Activated T-cell treated with anti-CD3 and anti-CD28 coated beads for 24 hours (primary cell): ENCODE measurements at regions not wholly inside any gene's neighbourhood (a gene's known extent, or its start where the extent isn't known, plus 50 kb on each side); places are given as distances from the start of the nearest gene placed in this dataset.

ENCODE experiments used
- DNase-seq: peaks from one replicate; pipeline ENCODE4 v3.0.0-alpha.2; 2020; ENCODE audit warnings: low read depth

DNA sequence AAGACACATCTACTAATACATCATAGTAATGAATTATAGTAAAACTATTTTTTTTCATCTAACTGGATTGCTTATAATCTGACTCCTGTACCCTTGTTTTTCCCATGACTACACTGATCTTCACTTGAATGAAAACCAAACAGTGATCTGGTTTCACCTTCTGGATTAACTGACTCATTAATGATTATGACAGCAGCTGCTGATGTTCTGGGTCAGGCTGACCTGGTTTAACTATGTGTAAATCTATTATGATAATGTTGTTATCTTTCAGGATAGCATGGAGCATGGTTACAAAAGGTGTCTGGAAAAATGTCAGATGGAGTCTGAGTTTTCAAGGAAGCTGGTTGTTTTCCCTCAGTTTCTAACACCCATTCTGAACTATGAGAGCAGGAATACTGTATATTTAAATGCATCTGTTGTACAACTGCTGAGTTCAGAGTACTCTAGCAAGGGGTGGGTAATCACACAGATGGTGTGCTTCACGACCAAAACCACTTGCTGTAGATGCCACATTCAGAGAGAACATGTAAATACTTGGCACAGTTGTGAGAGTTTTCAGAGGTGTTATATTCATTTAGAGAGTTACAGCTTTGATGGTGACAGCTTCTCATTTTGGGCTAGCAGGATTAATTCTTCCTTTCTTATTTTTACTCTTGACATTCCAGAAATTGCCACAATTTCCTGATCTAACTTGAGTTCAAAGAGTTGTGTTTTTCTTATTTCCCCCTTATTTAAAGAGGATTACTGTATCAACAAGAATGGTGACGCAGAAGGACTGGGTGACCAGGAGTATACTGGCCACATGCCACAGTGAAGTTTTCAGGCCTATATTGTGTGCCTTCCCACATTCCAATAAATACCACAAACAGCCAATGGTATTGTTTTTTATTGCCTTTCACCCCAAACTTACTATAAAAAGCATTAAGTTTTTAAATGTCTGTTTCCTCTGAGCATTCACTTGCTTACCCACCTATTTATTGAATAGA, 249.7 kb upstream of the TET2 start:
- no peak for DNase-seq

DNA sequence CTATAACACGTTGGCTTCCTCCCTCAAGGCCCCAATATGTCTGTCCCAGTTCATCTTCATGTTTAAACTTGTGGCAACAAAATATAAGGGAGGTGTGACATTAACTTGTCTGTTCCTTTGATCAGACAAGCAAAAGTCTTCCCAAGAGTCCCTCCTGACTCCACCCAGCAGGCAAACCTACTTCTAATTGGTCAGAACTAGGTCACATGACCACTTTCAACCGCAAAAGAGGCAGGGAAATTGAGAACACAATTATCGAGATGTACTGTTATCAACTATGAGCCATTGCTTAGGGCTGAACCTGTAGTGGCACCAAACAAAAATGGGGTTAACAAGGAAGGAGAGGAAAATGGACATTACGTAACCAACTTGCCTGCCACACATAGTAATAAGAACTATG, 246.8 kb upstream of the TET2 start:
- DNase-seq = no peak

DNA sequence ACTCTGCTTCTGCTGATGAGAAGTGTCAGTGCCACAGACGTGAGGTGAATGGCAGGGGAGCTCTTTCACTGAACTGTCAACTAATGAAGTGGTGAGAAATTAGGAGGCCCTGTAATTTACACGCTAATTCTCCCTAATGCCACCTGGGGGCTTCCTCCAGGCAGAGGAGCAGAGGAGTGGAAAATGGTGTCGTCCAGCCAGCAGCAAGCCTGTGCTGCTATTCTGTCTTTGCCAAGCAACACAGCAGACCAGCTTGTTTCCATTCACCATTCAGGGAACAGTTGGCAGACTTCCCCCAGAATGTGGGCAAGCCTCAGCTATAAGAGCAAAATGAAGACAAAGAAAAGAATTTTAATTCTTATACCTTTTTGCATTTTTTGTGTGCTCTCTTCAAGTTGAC, 245.2 kb upstream of the TET2 start:
- no peak for DNase-seq

DNA sequence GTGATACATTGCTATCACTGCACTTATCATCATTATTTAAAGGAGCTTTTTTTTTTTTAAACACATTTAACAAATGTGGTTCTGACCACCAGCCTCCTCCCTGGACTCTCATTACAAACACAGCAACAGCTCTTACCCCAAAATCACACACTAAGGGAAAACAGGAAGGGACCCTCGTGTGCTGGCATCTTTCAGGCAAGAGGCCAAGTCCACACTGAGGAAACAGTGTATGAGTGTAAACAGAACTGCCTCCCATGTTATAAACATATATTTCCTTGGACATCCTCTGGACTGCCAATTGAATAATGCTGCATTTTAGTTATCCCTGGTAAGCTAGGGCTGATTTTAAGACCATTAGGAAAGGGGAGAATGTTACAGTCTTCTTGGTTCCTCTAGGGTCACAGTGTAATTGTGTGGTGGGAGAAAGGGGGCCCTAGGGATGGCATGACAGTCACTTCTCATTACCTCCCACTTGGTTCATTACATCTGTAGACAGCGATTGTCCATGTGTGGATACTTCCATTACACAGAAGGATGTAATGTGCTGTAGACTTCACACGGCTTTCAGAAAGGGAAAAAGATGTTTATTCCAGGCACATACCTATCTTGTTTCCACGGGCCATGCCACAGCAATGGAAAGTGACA, 244.6 kb upstream of the TET2 start:
- DNase-seq = no peak

DNA sequence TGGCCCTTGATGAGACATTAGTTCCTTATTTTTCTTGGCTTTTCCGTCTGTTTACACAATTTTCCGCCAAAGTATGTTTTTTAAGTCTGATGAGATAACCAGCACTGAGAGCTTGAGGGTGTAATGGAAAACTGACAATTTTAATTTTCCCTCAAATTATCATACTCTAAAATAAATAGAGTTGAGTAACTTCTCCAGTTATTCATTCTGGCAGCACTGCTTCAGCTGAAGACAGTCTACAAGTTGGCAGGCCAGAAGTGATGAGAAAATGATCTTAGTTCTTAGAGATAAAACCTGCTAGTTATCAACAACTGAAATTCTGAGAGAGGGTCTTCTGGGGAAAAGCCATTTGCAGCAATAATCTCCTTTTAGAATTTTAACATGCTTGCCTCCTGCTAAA, 241.6 kb upstream of the TET2 start:
- DNase-seq = no peak

DNA sequence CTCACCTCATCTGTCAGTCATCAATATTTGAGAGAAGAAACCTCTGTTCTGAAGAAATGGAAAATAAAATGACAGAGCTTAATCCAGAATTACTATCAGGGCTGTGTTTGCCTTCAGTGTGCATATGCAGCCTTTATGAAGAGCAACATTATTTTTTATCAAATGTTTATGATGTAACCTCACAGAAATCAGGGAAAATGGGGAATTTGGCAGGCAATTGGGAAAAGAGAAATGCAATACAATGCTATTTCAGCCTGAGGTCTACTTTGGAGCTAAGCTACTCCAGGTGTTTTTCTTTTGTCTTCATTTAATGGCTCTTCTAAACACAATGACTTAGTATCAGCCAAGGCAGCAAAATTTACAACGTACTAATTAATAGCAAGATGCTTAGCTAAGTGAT, 241.1 kb upstream of the TET2 start:
- no peak for DNase-seq

DNA sequence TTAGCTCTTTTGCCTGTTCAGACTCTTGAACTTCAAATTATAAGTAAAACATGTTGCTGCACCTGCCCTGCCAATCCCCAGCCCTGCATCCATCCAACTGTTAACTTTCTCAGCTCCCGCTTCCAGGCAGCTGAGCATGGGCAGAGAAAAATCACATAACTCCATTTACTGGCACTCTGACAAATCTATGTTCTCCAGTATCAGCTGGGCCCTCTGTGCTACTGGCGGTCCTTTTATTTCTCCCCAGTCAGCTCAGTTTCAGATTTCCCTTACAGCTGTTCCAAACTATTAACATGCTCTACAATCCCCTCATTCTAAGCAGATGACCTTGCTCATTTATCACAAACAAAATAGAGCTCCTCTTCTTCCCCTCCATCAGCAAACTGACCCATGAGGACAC, 240.4 kb upstream of the TET2 start:
- no peak for DNase-seq

DNA sequence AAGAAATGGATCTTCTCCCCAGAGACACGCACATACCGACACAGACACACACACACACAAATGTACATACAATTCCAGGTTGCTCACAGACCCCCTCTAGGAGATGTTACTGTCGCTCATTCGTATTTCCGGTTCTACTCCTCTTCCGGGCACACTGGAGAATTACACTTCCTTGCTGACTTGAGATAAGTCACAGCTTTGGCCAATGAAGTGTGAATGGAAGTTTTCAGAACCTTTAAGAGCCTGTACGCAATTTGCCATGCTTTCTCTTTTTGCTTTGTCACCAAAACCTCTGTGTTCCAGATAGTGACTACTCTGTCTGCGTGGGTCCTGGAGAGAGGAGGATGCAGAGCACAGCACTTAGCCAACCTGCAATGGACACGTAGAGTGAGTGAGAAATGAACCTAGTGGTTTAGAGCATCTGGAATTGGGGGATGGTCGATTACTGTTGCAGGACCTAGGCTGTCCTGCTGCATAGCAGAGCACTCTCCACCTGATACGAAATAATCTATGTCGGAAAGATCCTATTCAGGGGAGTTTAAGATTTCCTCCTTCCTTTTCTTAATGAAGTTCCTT, 239.5 kb upstream of the TET2 start:
- no peak for DNase-seq

DNA sequence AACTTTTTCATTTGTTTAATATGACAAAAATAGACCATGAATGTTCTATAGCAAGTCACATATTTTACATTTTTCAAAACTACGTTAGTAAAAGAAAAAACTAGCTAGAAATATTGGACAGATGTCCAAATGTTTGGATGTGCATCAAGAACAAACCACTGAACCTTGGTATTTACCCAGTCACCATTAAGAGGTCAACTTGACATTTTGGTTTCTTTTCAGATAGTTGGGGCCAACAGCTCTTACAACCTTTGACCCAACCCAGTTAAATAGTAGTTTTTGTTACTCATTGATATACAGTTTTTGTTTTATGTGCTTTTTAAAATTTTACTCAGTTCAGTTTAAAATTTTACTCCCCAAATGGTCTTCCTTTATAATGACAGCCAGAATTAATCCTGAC, 238.7 kb upstream of the TET2 start:
- DNase-seq = no peak

DNA sequence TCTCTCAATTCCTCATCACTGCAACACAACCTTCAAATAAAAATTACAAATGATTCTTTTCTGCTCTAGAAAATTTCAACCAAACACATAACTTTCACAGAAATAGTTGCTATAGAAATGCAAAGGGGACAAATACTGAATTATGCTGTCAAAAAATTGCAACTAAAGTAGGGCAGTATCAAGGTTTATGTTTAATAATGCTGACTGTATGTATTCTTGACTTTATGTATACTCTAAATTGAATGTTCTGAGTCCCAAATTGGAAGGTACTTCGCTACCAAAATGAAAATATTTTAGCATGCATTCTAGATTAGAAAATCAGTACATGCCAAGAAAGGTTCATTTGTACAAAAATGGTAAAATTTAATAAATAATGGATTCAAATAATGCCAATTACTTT, 237.3 kb upstream of the TET2 start:
- DNase-seq = no peak

DNA sequence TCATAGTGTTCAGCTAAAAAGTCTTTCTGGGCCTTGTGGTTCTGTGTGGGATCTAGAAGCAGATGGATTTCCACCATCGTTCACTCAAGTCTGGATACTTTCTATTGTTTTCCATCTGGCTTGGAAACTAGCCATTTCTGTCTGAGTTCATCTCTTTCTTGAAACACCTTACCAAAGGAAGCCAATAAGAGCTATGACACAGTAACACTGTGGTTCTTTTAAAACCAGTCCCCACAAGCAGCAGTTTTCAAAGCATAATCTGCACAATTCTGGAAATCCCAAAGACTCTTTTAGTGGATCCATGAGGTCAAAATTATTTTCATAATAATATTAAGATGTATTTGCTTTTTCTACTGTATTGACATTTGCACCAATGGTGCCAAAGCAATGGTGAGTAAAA, 234.2 kb upstream of the TET2 start:
- DNase-seq = no peak

DNA sequence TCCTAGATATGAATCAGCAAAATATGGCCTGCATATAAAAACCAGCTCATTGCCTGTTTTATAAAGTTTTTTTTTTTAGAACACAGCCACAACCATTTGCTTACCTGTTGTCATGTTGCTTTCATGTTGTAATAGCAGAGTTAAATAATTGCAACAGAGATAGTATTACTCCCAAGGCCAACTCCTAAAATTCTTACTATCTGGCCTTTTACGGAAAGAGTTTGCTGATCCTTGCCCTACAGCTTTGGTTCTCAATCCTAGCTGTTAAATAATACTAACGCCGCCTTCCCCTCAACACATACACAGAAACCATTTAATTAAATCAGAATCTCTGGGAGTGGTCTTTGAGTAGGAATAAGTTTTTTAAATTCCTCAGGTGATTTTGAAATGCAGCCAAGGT, 231.3 kb upstream of the TET2 start:
- DNase-seq = no peak

DNA sequence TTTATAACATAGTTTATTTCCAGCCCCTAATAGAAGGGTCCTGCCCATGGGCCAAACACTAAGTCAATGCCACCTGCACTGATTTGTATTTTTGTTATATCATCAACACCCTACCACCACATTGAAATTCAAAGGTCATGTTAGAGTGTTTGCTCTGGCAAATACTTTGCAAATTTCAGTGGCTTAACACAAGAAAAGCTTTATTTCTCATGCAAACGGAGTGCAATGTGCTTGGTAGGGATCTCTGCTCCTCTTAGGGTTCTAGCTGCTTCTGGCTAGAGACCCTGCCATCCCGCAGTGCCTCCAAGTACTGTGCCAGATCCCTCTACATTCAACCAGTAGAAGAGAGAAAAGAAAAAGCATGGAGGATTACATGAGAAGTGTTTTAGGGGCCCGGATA, 230.8 kb upstream of the TET2 start:
- DNase-seq = no peak

DNA sequence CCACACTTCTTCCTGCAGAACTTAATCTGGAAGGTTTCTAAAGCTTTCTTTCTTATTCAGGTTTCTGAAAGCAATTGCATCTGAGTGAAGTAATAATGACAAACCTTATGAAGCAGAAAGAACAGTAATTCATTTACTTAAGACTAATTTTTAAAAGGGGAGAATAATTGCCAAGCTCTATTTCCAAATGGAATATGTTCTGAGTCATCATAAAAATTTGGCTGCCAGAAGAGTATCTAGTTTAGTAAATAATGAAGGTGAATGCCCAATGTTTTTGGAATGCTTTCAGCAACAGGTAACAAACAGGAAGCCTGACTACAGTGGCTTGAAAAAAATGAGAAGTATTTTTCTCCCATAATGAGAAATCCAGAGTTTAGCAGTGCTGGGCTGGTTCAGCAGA, 227.3 kb upstream of the TET2 start:
- no peak for DNase-seq

DNA sequence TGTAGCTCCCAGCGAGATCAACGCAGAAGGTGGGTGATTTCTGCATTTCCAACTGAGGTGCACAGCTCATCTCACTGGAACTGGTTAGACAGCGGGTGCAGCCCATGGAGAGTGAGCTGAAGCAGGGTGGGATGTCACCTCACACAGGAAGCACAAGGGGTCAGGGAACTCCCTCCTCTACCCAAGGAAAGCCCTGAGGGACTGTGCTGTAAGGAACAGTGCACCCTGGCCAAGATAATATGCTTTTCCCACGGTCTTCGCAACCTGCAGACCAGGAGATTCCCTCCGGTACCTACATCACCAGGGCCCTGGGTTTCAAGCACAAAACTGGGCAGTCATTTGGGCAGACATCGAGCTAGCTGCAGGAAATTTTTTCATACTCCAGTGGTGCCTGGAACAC, 216.4 kb upstream of the TET2 start:
- no peak for DNase-seq

DNA sequence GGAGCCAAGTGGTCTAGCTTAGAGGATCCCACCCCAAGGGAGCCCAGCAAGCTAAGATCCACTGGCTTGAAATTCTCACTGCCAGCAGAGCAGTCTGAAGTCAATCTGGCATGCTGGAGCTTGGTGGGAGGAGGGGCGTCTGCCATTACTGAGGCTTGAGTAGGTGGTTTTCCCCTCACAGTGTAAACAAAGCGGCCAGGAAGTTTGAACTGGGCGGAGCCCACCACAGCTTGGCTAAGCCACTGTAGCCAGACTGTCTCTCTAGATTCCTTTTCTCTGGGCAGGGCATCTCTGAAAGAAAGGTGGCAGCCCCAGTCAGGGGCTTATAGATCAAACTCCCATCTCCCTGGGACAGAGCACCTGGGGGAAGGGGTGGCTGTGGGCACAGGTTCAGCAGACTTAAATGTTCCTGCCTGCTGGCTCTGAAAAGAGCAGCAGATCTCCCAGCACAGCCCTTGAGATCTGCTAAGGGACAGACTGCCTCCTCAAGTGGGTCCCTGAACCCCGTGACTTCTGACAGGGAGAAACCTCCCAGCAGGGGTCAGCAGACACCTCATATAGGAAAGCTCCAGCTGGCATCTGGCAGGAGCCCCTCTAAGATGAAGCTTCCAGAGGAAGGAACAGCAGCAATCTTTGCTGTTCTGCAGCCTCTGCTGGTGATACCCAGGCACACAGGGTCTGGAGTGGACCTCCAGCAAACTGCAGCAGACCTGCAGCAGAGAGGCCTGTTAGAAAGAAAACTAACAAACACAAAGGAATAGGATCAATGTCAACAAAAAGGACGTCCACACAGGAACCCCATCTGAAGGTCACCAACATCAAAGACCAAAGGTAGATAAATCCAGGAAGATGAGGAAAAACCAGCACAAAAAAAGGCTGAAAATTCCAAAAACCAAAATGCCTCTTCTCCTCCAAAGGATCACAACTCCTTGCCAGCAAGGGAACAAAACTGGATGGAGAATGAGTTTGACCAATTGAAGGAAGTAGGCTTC, 215.6 kb upstream of the TET2 start:
- peak; percentile 24 for DNase-seq

DNA sequence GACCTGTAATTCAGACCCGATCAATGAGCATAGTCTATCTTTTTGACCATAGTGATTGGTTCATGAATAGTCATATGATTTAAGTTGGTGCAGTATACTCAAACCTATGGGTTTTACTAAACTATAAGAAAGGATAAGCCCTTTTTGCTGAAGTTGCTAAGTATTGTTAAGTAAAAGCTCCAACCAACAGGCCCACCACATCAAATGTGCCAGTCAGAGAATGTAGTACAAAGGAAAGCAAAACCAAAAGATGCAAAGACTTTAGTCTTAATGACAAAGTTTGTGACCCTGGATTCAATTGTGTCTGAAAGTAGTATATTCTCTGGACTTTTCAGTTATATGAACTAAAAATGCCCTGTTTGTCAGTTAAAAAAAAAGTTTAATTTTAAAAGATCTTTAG, 208.1 kb upstream of the TET2 start:
- DNase-seq = no peak

DNA sequence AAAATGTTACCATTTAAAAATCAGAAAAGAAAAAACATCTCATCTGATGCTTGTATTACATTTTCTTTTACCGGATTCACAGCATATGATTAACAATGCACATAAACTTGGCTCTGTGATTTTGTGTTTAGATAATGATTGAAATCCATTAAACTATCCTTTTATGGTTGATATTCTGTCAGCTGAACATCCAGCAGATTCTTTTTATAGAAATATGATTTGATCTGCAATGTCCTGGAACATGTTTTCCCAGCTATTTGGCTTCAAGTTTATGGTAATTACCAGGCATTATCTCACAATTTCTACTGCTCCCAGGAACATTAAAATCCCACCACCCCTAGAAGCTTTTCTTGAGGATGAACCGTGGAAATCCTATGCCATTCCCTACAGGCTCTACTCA, 205.7 kb upstream of the TET2 start:
- DNase-seq = no peak

DNA sequence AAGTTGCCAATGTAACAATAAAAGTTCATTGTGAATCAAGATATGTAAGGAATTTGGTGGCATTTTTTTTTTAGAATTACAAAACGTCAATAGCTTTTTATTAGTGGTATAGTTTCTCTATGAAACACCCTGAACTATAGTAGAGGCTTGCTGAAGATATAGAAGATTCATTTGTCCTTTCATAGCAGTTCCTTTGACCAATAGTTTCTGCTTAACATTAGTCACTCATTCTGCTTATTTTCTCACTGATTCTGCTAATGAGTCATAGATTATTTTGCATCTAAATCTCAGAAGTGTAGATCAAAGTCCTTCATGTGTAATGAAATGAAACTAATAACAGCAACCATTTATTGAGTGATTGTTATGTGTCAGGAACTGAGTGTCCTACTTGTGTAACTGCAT, 205.0 kb upstream of the TET2 start:
- no peak for DNase-seq

DNA sequence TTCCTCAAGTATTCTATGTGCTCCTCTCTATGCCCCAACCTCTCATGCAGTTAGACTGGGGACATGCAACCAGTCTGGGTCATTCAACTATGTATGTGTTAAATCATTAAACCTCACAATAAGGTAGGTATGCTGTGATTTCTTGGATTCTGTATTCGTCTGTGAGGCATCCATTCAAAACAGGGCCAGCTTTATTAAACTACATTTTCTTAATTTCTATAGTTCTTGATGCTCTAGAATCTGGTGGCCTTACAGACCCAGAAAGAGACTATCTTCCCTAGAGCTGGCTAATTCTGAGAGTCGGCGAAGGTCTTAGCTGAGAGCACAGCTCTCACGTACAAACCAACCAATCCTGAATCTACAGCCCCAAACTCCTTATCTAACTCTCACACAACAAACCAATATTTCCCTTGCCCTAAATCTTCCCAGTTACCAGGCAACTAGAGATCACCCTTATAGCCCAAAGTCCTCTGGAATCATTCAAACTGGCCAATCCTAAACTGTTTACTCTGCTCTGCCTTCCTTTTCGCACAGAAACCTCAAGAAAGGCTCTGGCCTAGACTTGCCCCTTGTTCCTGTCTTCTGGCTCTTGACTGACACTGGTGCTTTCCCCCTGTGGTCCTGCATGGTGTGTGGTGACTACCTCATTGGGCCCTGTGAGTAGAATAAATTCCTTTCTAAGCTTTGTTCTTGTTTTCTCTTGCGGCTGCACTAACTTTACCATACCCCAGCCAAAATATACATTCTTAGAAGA, 203.5 kb upstream of the TET2 start:
- no peak for DNase-seq

DNA sequence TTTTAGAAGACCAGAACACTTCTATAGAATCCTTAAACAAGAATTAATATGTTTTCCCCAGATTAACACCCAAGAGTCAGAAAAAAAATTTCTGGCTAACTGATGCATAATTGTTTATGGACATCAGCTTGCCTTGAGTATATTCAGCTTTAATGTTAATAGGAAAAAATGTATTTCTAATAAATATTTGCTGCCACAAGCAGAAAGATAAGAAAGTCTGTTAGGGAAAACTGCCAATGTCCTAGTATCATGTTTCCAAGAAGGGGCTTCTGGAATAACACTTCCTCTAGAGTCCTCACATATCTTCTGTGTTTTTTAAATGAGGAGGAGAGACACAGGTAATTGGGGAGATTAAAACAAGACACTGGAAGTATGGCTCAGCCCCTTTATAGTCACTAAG, 202.1 kb upstream of the TET2 start:
- DNase-seq = no peak
